ENCODE measurements at regions not wholly inside any gene's neighbourhood (a gene's known extent, or its start where the extent isn't known, plus 50 kb on each side); places are given as distances from the start of the nearest gene placed in this dataset.

DNA sequence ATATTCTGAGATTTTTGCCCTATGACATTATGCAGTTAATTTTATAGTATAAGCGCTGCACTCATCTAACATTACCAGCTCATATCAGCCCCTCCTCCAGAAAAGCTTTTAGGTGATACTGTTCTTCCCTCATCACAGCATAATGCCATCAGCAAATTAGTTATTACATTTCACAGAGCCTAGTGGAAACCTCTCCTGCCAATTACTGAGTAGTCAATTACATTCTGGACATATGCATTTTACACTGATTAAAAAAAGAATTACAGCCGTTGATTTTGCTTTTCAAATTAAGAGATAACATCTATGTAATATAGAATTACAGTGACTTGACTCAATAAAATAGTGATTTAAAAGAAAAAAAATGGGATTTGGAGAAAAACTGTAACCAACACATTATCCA lies 542.1 kb downstream of the UQCRFS1 start:
- WGBS (ENCODE audit: extremely low coverage, insufficient read length, low lambda C conversion rate) = no CpG with 5 or more reads among the region's 2 CpGs
- no peak overlapping the region for H3T11ph ChIP-seq (ENCODE audit: low read length)
- no peak overlapping the region for H2AFZ ChIP-seq (ENCODE audit: low read length)
- H4K20me1 ChIP-seq (ENCODE audit: control insufficient read depth, insufficient read depth, insufficient read length) = no peaks in the 10 kb centered on the region
- no peak overlapping the region for H2BK12ac ChIP-seq (ENCODE audit: insufficient read length, low read depth, low read length)
- H3K27ac ChIP-seq (ENCODE audit: insufficient read length, low read depth, low read length) = no peak overlapping the region
- H3K4me1 ChIP-seq (ENCODE audit: insufficient read depth, low read length) = no peaks in the 10 kb centered on the region
- H3K18ac ChIP-seq (ENCODE audit: insufficient read length, low read depth, low read length) = no peak overlapping the region
- no peaks in the 10 kb centered on the region for H3K79me2 ChIP-seq (ENCODE audit: insufficient read depth, low read length)
- no peak overlapping the region for H3K27ac Mint-ChIP-seq
- H4K91ac ChIP-seq (ENCODE audit: insufficient read length, low read depth, low read length) = no peak overlapping the region
- H2AK5ac ChIP-seq (ENCODE audit: insufficient read length, low read length) = no peak overlapping the region
- H4K8ac ChIP-seq (replicated peaks; ENCODE audit: insufficient read length, low read depth, low read length) = no peak overlapping the region
- peaks cover 8 to 12% (median 8%) of the 10 kb centered on the region in 3 experiments for H3K36me3 Mint-ChIP-seq (ENCODE audit: insufficient read depth in 1 of 3, low read depth in 3 of 3)
- TF ChIP-seq, protein P1, sequence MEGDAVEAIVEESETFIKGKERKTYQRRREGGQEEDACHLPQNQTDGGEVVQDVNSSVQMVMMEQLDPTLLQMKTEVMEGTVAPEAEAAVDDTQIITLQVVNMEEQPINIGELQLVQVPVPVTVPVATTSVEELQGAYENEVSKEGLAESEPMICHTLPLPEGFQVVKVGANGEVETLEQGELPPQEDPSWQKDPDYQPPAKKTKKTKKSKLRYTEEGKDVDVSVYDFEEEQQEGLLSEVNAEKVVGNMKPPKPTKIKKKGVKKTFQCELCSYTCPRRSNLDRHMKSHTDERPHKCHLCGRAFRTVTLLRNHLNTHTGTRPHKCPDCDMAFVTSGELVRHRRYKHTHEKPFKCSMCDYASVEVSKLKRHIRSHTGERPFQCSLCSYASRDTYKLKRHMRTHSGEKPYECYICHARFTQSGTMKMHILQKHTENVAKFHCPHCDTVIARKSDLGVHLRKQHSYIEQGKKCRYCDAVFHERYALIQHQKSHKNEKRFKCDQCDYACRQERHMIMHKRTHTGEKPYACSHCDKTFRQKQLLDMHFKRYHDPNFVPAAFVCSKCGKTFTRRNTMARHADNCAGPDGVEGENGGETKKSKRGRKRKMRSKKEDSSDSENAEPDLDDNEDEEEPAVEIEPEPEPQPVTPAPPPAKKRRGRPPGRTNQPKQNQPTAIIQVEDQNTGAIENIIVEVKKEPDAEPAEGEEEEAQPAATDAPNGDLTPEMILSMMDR (conservative IDR thresholded peaks at IDR 0.05) = no peak
- H3K79me1 ChIP-seq (ENCODE audit: insufficient read depth, low read depth, low read length, poor library complexity, severe bottlenecking) = no peaks in the 10 kb centered on the region
- no peak overlapping the region for H2BK20ac ChIP-seq (ENCODE audit: low read depth, low read length, poor library complexity, severe bottlenecking)
- no peaks in the 10 kb centered on the region for H3K27me3 ChIP-seq (ENCODE audit: insufficient read depth, low read length)
- H3K9ac ChIP-seq (ENCODE audit: extremely low read depth, insufficient read length, low read length) = no peak overlapping the region
- H3K4me1 Mint-ChIP-seq = no peaks in the 10 kb centered on the region
- H3K23ac ChIP-seq (ENCODE audit: insufficient read length, low read depth, low read length) = no peak overlapping the region
- H3K27me3 Mint-ChIP-seq (ENCODE audit: low read depth) = peaks cover 3% of the 10 kb centered on the region; the same call in 1 of the 2 replicates
- H4K5ac ChIP-seq (ENCODE audit: insufficient read length, low read depth, low read length) = no peak overlapping the region
- no peak overlapping the region for H2BK120ac ChIP-seq (ENCODE audit: low read depth, low read length, poor library complexity, severe bottlenecking)
- H3K4ac ChIP-seq (ENCODE audit: low read depth, low read length) = no peak overlapping the region
- peaks cover 19 to 25% of the 10 kb centered on the region in 2 experiments for H3K9me3 Mint-ChIP-seq
- H2BK5ac ChIP-seq (ENCODE audit: insufficient read length, low read length) = no peak overlapping the region
- H3K56ac ChIP-seq (ENCODE audit: insufficient read length, low read depth, low read length) = no peak overlapping the region
- H3K14ac ChIP-seq (ENCODE audit: insufficient read depth, low read length) = no peak overlapping the region
- no peak overlapping the region for H3K4me2 ChIP-seq (ENCODE audit: insufficient read depth, insufficient read length, low read length)
- no peaks in the 10 kb centered on the region for H3K23me2 ChIP-seq (ENCODE audit: insufficient read length, low read depth, low read length, poor library complexity, severe bottlenecking)
- H3K4me3 Mint-ChIP-seq = no peak overlapping the region
- no peaks in the 10 kb centered on the region for H3K9me3 ChIP-seq (ENCODE audit: control insufficient read depth, low read depth, low read length)
- no peak for DNase-seq
- no peak overlapping the region for H2BK15ac ChIP-seq (ENCODE audit: low read depth, low read length)
